ENCODE measurements at regions not wholly inside any gene's neighbourhood (a gene's known extent, or its start where the extent isn't known, plus 50 kb on each side); places are given as distances from the start of the nearest gene placed in this dataset.

DNA sequence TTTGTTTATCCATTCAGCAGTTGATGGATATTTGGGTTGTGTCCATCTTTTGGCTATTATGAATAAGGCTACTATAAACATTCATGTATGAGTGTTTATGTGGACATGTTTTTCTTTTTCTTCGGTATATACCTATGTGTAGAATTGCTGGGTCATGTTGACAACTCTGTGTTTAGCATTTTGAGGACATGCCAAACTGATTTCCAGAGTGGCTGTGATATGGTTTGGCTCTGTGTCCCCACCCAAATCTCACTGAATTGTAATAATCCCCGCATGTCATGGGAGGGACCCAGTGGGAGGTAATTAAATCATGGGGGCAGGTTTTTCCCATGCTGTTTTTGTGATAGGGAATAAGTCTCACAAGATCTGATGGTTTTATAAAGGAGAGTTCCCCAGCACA, 439.7 kb downstream of the UTRN start:
- TF ChIP-seq EP300 (IDR thresholded peaks at IDR 0.05) (no peak), POLR2AphosphoS5 (IDR thresholded peaks at IDR 0.05) (no peak), POLR2A (IDR thresholded peaks at IDR 0.05) (no peak)
- TF ChIP-seq, protein P1, sequence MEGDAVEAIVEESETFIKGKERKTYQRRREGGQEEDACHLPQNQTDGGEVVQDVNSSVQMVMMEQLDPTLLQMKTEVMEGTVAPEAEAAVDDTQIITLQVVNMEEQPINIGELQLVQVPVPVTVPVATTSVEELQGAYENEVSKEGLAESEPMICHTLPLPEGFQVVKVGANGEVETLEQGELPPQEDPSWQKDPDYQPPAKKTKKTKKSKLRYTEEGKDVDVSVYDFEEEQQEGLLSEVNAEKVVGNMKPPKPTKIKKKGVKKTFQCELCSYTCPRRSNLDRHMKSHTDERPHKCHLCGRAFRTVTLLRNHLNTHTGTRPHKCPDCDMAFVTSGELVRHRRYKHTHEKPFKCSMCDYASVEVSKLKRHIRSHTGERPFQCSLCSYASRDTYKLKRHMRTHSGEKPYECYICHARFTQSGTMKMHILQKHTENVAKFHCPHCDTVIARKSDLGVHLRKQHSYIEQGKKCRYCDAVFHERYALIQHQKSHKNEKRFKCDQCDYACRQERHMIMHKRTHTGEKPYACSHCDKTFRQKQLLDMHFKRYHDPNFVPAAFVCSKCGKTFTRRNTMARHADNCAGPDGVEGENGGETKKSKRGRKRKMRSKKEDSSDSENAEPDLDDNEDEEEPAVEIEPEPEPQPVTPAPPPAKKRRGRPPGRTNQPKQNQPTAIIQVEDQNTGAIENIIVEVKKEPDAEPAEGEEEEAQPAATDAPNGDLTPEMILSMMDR (IDR thresholded peaks at IDR 0.05) = no peak

Data from upper lobe of left lung (tissue), 4 donors.